Activated CD4-positive, alpha-beta T cell treated with anti-CD3 and anti-CD28 coated beads, Interleukin-2, amount 10 ng/mL, durations not matched to agents 7 days and 5 days (primary cell): ENCODE measurements at regions not wholly inside any gene's neighbourhood (a gene's known extent, or its start where the extent isn't known, plus 50 kb on each side); places are given as distances from the start of the nearest gene placed in this dataset.
"Not testable (repeated sequence)": the region's sequence is repeated elsewhere in the genome, so short reads cannot be mapped to it uniquely, and the experiment has no call there.

ENCODE experiments used
- CTCF ChIA-PET: fragments of 350-600 bp; sonication (Branson Sonifier 250); formaldehyde crosslinking; loops from one replicate; lab custom pipeline; 2021; ENCODE audit warnings: antibody characterized with exemption; lab: Charles Lee
- POLR2A ChIA-PET: fragments of 350-600 bp; sonication (Branson Sonifier 250); formaldehyde crosslinking; loops from one replicate; lab custom pipeline; 2021; ENCODE audit warnings: antibody characterized with exemption; lab: Charles Lee
- DNase-seq: peaks from one replicate; pipeline ENCODE4 v3.0.0-alpha.2; 2020
- H3K27ac Mint-ChIP-seq: one replicate; pipeline ENCODE4 v1.8.0; 2021; ENCODE audit warnings: mild to moderate bottlenecking, moderate library complexity, mixed read lengths
- H3K27me3 Mint-ChIP-seq: one replicate; pipeline ENCODE4 v1.8.0; 2021; ENCODE audit warnings: mixed read lengths
- H3K36me3 Mint-ChIP-seq: one replicate; pipeline ENCODE4 v1.8.0; 2021; ENCODE audit warnings: low read depth, mixed read lengths
- H3K4me1 Mint-ChIP-seq: one replicate; pipeline ENCODE4 v1.8.0; 2021; ENCODE audit warnings: mixed read lengths
- H3K4me3 Mint-ChIP-seq: one replicate; pipeline ENCODE4 v1.8.0; 2021; ENCODE audit warnings: mild to moderate bottlenecking, moderate library complexity, mixed read lengths
- H3K9me3 Mint-ChIP-seq: one replicate; pipeline ENCODE4 v1.8.0; 2021; ENCODE audit warnings: mixed read lengths

DNA sequence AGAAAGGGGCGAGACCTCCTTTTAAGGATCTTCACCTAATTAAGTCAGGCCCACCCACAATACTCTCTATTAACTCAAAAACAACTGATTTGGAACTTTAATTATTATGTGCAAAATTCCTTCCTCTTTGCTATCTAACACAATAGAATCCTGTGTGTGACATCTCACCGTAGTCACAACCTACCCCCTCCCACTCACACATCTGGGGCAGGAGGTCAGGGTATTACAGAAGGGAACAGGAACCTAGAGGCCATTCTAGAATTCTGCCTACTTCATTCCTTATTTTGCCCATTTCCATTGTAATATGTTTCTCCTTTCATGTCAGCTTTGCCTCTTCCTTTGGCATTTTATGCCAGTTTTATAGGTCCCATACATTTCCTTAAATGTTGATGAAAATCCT, 829.3 kb upstream of the ID2 start:
- POLR2A ChIA-PET, result no interaction called here
- Mint-ChIP-seq H3K4me1 (peaks cover 11% of the 10 kb centered on the region), H3K36me3 (no peaks in the 10 kb centered on the region), H3K27me3 (no peaks in the 10 kb centered on the region), H3K9me3 (peaks cover 7% of the 10 kb centered on the region), H3K27ac (no peak overlapping the region), H3K4me3 (no peak overlapping the region)
- no peak for DNase-seq
- CTCF ChIA-PET, result no interaction called here

DNA sequence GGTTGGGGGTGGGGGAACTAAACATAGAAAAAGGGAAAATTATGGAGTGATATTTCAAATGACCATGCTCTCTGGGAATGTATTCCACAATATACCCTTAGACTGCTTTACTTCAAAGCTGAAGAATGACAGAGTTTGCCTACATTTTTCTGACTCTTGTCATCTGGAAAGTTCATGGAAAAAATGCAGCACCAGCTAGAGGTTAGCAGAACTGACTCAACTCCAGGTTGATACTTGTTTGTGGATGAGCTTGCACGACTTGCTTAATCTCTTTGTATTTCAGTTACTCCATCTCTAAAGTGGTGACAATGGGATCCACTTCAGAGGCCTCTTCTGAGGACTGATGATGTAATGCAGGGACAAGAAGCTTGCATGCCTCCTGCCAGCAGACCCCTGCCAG, 824.0 kb upstream of the ID2 start:
- Mint-ChIP-seq H3K4me3 (no peak overlapping the region), H3K4me1 (no peaks in the 10 kb centered on the region), H3K9me3 (peaks cover 3% of the 10 kb centered on the region), H3K27me3 (no peaks in the 10 kb centered on the region), H3K27ac (no peak overlapping the region), H3K36me3 (no peaks in the 10 kb centered on the region)
- ChIA-PET CTCF (interaction anchor here (0.6 to 1.5 kb wide), 3 partner anchors 9 to 96 kb away, joined by 3 to 6 read pairs (median 4); no protein-coding TSS in a partner anchor), POLR2A (no interaction called here)
- no peak for DNase-seq

DNA sequence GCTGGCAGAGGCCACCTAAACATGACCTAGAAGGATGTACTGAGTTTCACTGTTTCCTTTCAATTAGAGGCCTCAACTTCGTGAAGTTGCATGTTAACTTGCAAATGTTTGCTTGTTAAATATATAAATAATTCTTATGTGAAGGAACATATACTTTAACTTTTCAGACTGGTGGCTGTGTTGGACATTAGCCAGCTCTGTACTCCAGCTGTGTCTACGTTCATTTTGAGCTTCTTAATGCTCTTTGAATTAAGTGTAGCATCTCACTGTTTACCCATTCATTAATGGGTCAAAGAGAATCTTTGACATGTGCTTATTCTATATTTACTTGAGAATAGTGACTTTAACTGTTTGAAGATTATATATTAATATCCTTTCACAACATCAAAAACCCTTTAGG, 823.2 kb upstream of the ID2 start:
- Mint-ChIP-seq H3K4me1 (no peaks in the 10 kb centered on the region), H3K27me3 (no peaks in the 10 kb centered on the region), H3K36me3 (no peaks in the 10 kb centered on the region), H3K4me3 (no peak overlapping the region), H3K9me3 (peaks cover 4% of the 10 kb centered on the region), H3K27ac (no peak overlapping the region)
- DNase-seq, result no peak
- ChIA-PET POLR2A (no interaction called here), CTCF (interaction anchor here (1.1 to 1.5 kb wide), 2 partner anchors 9 to 29 kb away, joined by 4 to 6 read pairs; no protein-coding TSS in a partner anchor)

DNA sequence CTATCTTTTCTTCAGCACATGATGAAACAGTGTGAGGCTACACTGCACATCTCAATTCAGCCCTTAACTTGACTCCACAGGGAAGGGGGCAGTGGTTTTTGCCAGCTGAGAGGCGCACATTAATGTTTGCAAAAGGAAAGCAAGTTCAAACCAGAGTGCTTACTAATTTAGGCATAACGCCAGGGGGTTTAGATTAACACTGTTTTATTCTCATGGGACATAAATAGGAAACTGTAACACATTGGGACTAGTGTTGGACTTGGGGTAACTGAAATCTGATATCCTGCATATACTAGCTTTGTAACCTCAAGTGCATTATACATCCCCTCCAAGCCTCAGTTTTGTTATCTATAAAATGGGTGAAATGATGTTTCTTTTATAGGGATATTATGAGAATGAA, 821.2 kb upstream of the ID2 start:
- no peaks in the 10 kb centered on the region for H3K36me3 Mint-ChIP-seq
- H3K4me3 Mint-ChIP-seq, result no peak overlapping the region
- no peak for DNase-seq
- H3K27me3 Mint-ChIP-seq, result no peaks in the 10 kb centered on the region
- no peaks in the 10 kb centered on the region for H3K4me1 Mint-ChIP-seq
- ChIA-PET POLR2A (no interaction called here), CTCF (interaction anchor here (0.5 kb wide), 1 partner anchor 87 kb away, joined by 3 read pairs; no protein-coding TSS in a partner anchor)
- H3K9me3 Mint-ChIP-seq, result peaks cover 4% of the 10 kb centered on the region
- no peak overlapping the region for H3K27ac Mint-ChIP-seq

DNA sequence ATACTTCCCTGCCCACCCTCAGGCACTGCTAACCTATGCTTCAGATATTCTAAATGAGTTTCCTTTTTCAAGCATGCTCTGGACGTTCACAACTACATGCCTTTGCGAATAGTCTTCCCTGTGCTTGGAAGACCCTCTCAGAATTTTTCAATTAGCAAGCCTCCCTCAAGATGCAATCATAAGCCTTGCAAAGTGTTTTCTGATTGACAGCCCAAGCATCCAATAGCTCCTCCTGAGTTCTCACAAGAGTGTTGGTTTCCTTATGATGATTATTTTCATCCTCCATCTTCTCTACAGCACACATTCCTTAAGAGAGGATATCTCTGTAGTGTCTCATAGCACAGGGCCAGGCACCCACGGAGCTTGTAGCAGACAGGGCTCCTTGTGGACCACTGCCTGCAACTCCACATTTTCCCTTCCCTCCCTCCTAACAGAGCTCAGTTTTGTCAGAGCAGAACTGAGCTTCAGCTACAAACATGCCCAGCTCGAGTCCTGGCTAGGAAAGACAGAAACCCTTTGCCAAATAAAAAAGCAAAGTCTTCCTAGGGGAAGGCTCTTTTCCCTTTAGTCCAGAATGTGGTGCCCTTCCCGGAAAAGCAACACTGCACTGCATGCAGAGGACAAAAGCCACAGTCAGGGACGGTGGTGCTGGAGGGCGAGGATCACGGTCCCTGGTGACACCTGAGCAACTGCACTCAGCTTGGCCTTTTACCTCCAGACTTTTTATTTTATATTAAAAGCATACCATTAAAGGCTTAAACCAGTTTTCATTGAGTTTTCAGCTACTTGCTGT, 819.8 kb upstream of the ID2 start:
- Mint-ChIP-seq H3K27me3 (no peaks in the 10 kb centered on the region), H3K4me1 (peaks cover 1% of the 10 kb centered on the region), H3K27ac (no peak overlapping the region), H3K36me3 (no peaks in the 10 kb centered on the region), H3K9me3 (peaks cover 4% of the 10 kb centered on the region), H3K4me3 (no peak overlapping the region)
- ChIA-PET POLR2A (no interaction called here), CTCF (interaction anchor here (1.2 kb wide), 1 partner anchor 209 kb away, joined by 3 read pairs; no protein-coding TSS in a partner anchor)
- DNase-seq, result no peak

DNA sequence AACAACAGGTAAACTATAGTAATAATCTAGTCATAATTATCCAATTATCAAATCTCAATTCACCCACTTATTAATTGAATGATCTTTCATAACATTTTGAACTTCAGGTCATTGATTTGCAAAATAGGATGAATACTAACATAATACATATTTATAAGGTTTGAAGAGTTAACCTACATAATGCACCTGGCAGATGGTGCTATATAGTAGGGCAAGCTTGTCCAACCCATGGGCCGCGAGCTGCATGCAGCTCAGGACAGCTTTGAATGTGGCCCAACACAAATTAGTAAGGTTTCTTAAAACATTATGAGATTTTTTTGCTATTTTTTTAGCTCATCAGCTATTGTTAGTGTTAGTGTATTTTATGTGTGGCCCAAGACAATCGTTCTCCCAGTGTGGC, 815.8 kb upstream of the ID2 start:
- no peak overlapping the region for H3K27ac Mint-ChIP-seq
- H3K4me3 Mint-ChIP-seq, result no peak overlapping the region
- peaks cover 4% of the 10 kb centered on the region for H3K9me3 Mint-ChIP-seq
- ChIA-PET CTCF (no interaction called here), POLR2A (no interaction called here)
- no peak for DNase-seq
- H3K36me3 Mint-ChIP-seq, result no peaks in the 10 kb centered on the region
- H3K4me1 Mint-ChIP-seq, result peaks cover 1% of the 10 kb centered on the region
- no peaks in the 10 kb centered on the region for H3K27me3 Mint-ChIP-seq

DNA sequence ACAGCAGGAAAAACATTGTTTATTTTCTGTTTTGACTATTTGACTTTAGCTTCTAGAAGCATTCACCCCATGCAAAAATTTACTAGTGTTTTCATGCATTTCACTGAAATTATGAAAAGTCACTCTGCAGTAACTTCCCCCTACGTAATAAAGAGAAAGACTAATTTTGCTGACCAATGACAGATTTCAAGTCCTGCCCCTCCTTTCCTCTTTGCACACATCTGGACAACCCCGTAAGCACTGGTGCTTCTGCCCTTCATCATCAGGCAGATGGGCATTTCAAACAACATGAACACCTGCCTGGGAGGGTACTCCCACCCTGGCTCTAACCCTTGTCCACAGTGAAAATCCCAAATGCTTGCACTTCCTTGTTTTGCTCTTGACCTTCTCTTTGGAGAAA, 815.0 kb upstream of the ID2 start:
- no peak for DNase-seq
- Mint-ChIP-seq H3K27ac (no peak overlapping the region), H3K4me3 (no peak overlapping the region), H3K4me1 (peaks cover 1% of the 10 kb centered on the region), H3K27me3 (no peaks in the 10 kb centered on the region), H3K36me3 (no peaks in the 10 kb centered on the region), H3K9me3 (peaks cover 4% of the 10 kb centered on the region)
- ChIA-PET CTCF (no interaction called here), POLR2A (no interaction called here)

DNA sequence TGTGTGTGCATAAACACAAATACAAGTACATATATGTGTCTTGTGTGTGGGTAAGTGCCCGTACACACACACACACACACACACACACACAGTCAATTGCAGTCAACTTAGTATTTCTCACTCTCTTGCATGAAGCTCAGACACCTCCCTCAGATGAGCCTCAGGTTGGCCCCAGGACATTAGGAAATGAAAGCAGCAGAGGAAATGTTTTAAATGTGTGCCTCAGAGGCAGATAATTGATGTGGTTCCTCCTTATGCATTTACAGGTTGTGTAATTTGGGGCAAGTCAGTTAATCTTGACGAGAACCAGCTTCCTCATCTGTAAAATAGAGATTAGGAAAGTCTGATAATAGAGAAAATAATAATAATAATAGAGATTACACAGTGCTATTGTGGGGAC, 814.0 kb upstream of the ID2 start:
- ChIA-PET POLR2A (interaction anchor here (0.7 kb wide), 1 partner anchor 979 kb away, joined by 3 read pairs; no protein-coding TSS in a partner anchor), CTCF (interaction anchor here (1.2 kb wide), 1 partner anchor 349 kb away, joined by 3 read pairs; no protein-coding TSS in a partner anchor)
- Mint-ChIP-seq H3K9me3 (peaks cover 4% of the 10 kb centered on the region), H3K4me3 (no peak overlapping the region), H3K36me3 (no peaks in the 10 kb centered on the region), H3K4me1 (peaks cover 1% of the 10 kb centered on the region), H3K27me3 (no peaks in the 10 kb centered on the region), H3K27ac (no peak overlapping the region)
- peak; percentile 20 for DNase-seq

DNA sequence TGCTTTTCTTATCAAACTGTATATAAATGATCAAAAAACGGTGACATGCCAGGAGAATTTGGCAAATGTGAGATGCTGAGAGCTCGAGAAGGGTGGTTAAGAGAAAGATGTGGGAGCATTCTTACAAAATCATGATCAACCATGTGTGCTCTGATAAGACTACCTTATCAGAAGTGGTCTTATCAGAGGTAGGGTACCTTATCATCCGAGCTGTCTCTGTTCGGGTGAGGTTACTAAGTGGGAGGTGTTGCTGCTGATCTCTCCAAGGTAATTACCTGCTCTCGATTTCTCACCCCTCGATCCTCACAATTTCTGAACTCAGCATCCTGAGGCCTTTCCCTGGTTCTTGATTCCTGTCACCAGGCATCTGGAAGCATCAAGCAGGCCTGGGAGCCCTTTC, 813.0 kb upstream of the ID2 start:
- DNase-seq, result no peak
- Mint-ChIP-seq H3K27me3 (no peaks in the 10 kb centered on the region), H3K9me3 (peaks cover 2% of the 10 kb centered on the region), H3K36me3 (no peaks in the 10 kb centered on the region), H3K4me1 (peaks cover 1% of the 10 kb centered on the region), H3K4me3 (no peak overlapping the region), H3K27ac (no peak overlapping the region)
- ChIA-PET POLR2A (no interaction called here), CTCF (interaction anchor here (1.2 kb wide), 1 partner anchor 350 kb away, joined by 3 read pairs; no protein-coding TSS in a partner anchor)

DNA sequence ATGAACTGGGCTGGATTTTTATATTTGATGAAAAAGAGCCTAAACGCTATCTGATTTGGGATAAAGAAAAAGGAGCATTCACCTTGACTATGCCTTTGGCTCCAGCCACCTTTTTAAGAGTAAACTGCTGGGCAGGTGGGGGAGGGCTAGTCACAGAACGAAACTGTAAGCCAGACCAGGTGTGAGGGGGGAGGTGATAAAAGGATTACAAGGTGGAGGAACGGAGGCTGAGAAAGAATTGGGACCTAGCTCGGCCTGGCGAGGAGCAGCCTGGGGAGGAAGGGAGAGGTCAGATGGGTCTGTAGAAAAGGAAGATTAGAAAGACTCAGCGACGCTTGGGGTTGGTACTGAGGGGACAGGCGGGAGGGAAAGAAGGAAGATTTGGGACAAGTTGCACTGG, 805.4 kb upstream of the ID2 start:
- CTCF ChIA-PET, H3K9me3 Mint-ChIP-seq, H3K27ac Mint-ChIP-seq, H3K4me3 Mint-ChIP-seq, H3K36me3 Mint-ChIP-seq, DNase-seq, H3K4me1 Mint-ChIP-seq, POLR2A ChIA-PET, H3K27me3 Mint-ChIP-seq: not testable (repeated sequence)

DNA sequence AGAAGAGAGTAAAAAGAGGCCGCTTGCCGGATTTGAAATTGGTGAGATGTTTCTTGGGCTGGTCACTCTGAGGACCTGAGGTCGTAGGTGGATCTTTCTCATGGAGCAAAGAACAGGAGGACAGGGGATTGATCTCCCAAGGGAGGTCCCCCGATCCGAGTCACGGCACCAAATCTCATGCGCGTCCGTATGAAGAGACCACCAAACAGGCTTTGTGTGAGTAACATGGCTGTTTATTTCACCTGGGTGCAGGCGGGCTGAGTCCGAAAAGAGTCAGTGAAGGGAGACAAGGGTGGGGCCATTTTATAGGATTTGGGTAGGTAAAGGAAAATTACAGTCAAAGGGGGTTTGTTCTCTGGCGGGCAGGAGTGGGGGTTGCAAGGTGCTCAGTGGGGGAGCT, 803.6 kb upstream of the ID2 start:
- H3K36me3 Mint-ChIP-seq, H3K27ac Mint-ChIP-seq, CTCF ChIA-PET, H3K4me1 Mint-ChIP-seq, POLR2A ChIA-PET, H3K9me3 Mint-ChIP-seq, H3K27me3 Mint-ChIP-seq, DNase-seq, H3K4me3 Mint-ChIP-seq: not testable (repeated sequence)

DNA sequence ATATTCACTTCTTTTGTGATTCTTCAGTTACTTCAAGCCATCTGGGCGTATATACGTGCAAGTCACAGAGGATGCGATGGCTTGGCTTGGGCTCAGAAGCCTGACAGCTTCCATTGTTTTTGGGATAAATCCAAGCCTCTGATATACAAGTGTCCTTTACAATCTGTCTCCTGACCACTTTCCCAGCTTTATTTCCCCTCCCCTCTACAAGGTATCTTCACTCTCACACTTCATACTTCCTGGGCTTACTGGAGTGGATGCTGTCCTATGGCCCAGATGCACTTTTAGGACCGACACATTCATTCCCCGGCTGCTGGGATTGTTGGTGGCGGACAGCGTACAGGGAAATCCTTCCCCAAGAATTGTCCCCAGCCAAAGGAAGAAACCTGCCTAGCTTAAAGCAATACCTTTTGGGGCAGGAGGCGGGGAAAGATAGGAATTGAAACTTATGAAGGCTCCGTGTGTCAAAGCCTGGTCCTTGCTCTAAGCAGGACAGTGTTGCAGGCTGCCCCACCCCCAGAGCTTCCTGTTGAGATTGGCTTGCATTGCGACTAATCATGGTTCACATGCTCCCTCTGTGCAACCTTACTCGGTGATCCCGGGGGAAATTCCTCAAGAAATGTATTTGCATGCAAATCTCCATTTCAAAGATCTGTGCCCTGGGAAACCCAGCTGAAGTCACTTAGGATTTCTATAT, 802.9 kb upstream of the ID2 start:
- no peak for DNase-seq
- Mint-ChIP-seq H3K27me3 (no peaks in the 10 kb centered on the region), H3K36me3 (no peaks in the 10 kb centered on the region), H3K4me1 (no peaks in the 10 kb centered on the region), H3K9me3 (no peaks in the 10 kb centered on the region), H3K4me3 (no peak overlapping the region), H3K27ac (no peak overlapping the region)
- ChIA-PET POLR2A (no interaction called here), CTCF (interaction anchor here (1.6 kb wide), 1 partner anchor 10 kb away, joined by 3 read pairs; no protein-coding TSS in a partner anchor)

DNA sequence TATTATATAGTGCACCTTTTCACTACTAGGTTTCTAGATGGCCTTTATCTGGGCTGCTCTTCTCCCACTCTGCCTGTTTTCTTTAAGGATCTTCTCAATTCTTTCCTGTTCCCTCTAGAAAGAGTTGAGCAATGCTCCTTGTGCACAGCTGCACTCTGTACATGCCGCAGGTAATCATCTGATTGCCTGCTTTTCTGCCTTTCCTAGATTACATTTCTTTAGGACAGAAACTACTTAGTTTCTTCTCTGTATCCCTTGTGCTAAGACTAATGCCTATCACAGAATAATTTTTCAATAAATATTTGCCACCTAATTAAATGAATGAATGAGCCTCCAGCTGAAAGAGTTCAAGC, 802.4 kb upstream of the ID2 start:
- no peak overlapping the region for H3K27ac Mint-ChIP-seq
- no peaks in the 10 kb centered on the region for H3K36me3 Mint-ChIP-seq
- no peak overlapping the region for H3K4me3 Mint-ChIP-seq
- CTCF ChIA-PET, result interaction anchor here (1.6 kb wide), 1 partner anchor 10 kb away, joined by 3 read pairs; no protein-coding TSS in a partner anchor
- no peak for DNase-seq
- POLR2A ChIA-PET, result no interaction called here
- H3K27me3 Mint-ChIP-seq, result no peaks in the 10 kb centered on the region
- no peaks in the 10 kb centered on the region for H3K9me3 Mint-ChIP-seq
- H3K4me1 Mint-ChIP-seq, result no peaks in the 10 kb centered on the region
